Vagina (tissue), 1 donor: ENCODE measurements at regions not wholly inside any gene's neighbourhood (a gene's known extent, or its start where the extent isn't known, plus 50 kb on each side); places are given as distances from the start of the nearest gene placed in this dataset. TPM values are rescaled to one million over a fixed set of nuclear protein-coding genes. Genes with fewer than 3 reads are reported as not detected.

Experiments
- small RNA-seq: library from RNA; depleted of rRNA; stranded (forward); fragments of <200 nt; gene quantifications from one replicate; pipeline ENCODE3, GENCODE V24; 2016

Small RNA genes in the stretch of these regions (small RNA-seq; reads per million reads assigned to genes)
- not detected for gene AL078601.1
- gene RF00019, result not detected
